Thyroid gland (tissue), 4 donors: ENCODE measurements at regions not wholly inside any gene's neighbourhood (a gene's known extent, or its start where the extent isn't known, plus 50 kb on each side); places are given as distances from the start of the nearest gene placed in this dataset.

Experiments used
- POLR2A ChIP-seq, 2 donors: fragments of 450-650 bp; IDR thresholded peaks; one replicate each; pipeline ENCODE4 v1.6.1; 2017; ENCODE audit warnings: antibody characterized with exemption in 2 of 2, mild to moderate bottlenecking in 2 of 2, moderate library complexity in 1 of 2
- TF ChIP-seq, protein P1 (sequence below), 6 experiments: fragments of 200-600 bp in 3 of 6; fragments of 450-650 bp in 3 of 6; sonication (generic) in 3 of 6; IDR thresholded peaks; one replicate each; pipeline ENCODE4 v1.5.1; 2016 to 2019; ENCODE audit warnings: antibody characterized with exemption in 6 of 6, mild to moderate bottlenecking in 2 of 6, inconsistent platforms in 1 of 6, moderate library complexity in 1 of 6

DNA sequence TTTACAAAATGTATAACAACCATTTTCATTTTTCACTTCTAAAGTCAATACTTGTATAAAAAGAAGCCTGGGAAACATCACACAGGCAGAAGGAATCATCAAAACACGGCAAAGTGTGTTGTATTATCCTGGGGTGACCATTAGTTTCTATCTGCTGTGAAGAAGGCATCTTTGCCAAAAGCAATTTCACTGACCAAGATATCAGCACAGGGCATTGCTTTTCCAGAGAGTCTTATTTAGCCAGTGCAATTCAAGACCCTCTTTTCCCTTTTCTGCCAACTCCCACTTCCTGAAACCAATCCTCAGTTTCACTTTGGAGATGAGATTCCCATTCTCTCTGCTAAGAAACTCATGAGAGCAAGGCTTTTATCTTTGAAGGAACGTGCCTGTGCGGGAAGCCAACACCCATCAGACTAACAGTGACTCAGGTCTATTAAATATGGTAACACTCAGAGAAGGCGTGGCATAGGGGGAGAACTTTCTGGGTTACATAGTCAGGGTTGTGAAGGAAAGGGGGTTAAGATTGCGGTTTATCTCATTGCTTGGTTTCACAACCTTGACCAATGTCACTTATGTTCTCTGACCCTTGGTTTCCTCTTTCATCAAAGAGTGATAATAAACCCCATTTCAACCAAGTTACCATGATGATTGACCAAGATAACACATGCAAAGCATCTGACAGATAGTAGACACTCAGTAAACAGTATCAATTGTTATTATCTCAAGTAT lies 666.9 kb upstream of the KLF4 start:
- TF ChIP-seq, protein P1, sequence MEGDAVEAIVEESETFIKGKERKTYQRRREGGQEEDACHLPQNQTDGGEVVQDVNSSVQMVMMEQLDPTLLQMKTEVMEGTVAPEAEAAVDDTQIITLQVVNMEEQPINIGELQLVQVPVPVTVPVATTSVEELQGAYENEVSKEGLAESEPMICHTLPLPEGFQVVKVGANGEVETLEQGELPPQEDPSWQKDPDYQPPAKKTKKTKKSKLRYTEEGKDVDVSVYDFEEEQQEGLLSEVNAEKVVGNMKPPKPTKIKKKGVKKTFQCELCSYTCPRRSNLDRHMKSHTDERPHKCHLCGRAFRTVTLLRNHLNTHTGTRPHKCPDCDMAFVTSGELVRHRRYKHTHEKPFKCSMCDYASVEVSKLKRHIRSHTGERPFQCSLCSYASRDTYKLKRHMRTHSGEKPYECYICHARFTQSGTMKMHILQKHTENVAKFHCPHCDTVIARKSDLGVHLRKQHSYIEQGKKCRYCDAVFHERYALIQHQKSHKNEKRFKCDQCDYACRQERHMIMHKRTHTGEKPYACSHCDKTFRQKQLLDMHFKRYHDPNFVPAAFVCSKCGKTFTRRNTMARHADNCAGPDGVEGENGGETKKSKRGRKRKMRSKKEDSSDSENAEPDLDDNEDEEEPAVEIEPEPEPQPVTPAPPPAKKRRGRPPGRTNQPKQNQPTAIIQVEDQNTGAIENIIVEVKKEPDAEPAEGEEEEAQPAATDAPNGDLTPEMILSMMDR (IDR thresholded peaks at IDR 0.05), result no peak
- TF ChIP-seq POLR2A (IDR thresholded peaks at IDR 0.05), result no peak
